ENCODE measurements at regions not wholly inside any gene's neighbourhood (a gene's known extent, or its start where the extent isn't known, plus 50 kb on each side); places are given as distances from the start of the nearest gene placed in this dataset.

GRCh38 chr7:18420748-18421147, 74.8 kb upstream of the HDAC9 start:
- DNase-seq = no peak

DNA sequence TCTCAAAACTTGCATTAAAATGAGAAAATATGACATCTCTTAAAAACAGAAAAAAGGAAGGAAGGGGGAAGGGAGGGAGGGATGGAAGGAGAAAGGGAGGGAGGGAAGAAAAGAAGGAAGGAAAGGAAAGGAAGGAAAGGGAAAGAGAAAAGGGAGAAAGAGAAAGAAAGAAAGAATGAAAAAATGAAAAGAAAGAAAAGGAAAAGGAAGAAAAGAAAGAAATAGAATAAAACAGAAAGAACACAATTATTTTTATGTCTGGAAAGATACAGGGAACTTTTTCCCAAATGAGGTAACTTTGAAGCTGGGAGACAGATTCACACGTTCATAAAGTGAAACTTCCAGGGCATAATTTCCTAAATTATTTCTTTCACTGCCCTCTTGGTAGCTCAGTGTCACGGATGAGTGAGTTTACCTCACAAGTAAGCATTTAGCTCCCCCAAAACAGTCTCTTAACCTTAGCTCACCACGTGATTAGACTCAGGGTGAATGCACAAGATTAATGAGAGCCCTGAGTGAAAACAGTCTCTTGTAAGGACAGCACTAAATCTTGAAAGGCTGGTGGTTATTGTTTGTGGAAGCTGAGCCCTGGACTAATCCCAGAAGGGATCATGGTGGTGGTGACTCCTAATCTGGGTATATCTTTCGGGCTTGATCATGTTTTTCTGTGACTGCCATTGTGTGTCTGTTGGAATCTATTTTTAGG, 74.1 kb upstream of the HDAC9 start:
- no peak for DNase-seq

DNA sequence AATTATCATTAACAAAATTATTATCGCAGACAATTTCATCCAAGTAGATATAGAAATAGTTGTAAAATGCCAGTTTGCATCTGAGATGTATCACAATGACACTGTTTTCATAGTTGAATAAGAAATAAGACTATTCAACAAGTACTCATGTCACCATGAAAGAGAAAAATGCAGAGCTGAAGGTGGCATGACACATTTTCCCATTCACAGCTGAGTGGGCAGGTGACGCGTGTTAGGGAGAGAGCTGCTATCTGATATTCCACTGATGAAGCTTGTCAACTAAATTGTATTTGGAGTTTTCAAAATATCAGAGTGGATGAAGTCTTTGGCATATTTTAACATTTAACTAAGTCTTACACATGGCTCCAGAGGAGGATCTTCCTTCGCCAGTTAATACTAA, 70.3 kb upstream of the HDAC9 start:
- no peak for DNase-seq

GRCh38 chr7:18425838-18426445, 69.6 kb upstream of the HDAC9 start:
- DNase-seq = no peak

- DNase-seq = no peak
Measured at GRCh38 chr7:18426564-18427226, 68.9 kb upstream of the HDAC9 start.

GRCh38 chr7:18429547-18429946, 66.0 kb upstream of the HDAC9 start:
- no peak for DNase-seq

- no peak for DNase-seq
Measured at GRCh38 chr7:18430810-18431209, 64.7 kb upstream of the HDAC9 start.

DNA sequence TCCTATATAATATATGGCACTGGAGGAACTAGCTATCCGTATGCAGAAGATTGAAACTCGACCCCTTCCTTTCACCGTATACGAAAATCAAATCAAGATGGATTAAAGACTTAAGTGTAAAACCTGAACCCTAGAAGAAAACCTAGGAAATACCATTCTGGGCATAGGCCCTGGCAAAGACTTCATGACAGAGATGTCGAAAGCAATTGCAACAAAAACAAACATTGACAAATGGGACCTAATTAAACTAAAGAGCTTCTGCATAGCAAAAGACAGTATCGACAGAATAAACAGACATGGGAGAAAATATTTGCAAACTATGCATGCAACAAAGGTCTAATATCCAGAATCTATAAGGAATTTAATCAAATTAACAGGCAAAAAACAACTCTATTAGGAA, 61.4 kb upstream of the HDAC9 start:
- no peak for DNase-seq

DNA sequence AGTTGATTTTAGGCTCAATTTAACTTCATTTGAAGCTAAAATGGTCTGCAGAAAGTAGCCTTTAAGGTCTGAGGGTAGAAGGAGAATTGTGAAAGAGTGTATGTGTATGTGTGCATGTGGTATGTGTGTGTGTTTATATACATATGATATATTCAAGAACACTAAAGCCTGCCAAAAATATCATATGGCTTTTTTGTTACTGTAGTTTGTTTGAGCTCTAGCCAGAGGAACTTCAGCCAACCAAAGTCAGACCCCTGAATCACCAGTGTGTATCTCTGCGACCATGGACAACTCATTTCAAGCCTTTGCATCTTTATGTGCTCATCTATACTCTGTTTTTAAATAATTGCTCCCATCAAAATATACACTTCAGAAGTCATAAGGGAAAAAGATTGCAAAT, 58.4 kb upstream of the HDAC9 start:
- DNase-seq = no peak

DNA sequence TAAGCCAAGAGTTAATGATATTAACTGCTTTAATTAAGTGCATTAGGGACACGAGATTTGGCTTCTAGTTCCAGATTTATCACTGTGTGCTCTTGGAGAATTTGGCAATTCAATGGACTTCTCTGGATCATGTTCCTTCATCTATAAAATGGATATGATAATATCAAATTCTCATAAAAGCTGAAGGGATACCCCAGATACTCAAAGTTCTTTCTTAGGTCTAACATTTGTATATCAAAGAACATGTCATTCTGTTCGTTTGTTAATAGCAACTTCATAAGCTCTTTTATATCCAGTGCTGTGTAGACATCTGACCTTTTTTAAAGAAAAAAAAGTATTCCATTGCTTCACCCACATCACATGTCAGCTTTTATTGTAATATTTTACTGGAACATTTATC, 54.6 kb upstream of the HDAC9 start:
- DNase-seq = no peak

GRCh38 chr7:18444826-18445225, 50.7 kb upstream of the HDAC9 start:
- DNase-seq = no peak

- no peak for DNase-seq
Measured at GRCh38 chr7:18445483-18445882, 50.1 kb upstream of the HDAC9 start.
